ENCODE measurements at regions not wholly inside any gene's neighbourhood (a gene's known extent, or its start where the extent isn't known, plus 50 kb on each side); places are given as distances from the start of the nearest gene placed in this dataset.

DNA sequence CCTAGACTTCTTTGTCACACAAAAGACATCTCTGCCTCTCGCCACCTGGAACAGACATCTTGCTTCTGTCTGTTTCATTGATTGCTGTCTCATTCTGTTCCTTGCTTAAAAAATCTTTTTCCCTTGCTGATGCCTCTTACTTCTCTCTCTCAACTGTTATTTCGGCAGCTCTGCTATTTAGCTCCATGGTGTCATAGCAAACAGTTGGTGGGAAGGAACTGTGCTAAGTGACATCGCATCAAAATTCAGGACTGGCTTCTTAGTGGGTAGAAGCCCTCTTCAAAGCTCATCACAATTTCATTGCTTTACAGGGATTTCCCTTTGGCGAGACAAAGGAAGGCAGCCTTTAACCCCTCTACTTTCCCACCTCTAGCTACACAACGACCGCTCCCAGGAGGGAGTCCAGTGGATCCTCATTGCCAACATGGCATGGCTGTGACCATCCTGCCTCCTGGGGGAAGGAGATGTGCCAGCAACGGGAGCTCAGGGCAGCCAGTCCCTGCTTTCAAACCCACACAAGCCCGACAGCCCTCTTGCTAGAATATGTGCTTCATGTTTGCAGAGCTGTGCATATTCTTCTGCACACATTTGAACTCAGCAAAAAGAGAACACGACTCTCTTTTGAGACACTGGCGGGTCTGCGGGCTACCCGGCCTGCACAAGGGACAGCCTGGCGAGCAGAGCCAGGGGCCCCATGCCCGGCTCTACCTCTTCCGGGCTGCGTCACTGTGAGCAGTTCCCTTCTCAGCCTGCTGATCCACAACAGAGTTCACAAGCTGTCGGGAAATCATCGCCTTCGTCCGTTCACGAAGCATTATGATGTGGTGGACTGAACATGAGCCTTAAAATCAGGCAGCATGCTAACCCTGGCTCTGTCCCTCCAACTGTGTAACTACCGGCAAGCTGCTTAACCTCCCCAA is 51.1 kb upstream of the JAM3 start:
- Histone ChIP-seq H3K4me1 (ENCODE audit: insufficient read depth, low read length) (no peaks in the 10 kb centered on the region), H3K27me3 (ENCODE audit: insufficient read depth, low read length) (peaks cover 12% of the 10 kb centered on the region), H4K20me1 (ENCODE audit: insufficient read depth, low read length) (no peaks in the 10 kb centered on the region), H3K36me3 (ENCODE audit: insufficient read depth, low read length) (no peaks in the 10 kb centered on the region), H3K79me2 (ENCODE audit: insufficient read depth, low read length) (no peaks in the 10 kb centered on the region), H2AFZ (ENCODE audit: low read length) (no peak overlapping the region), H3K4me2 (ENCODE audit: insufficient read depth, low read length) (no peak overlapping the region), H3K4me3 (ENCODE audit: insufficient read depth, low read length) (no peak overlapping the region), H3K9me3 (ENCODE audit: low read depth, low read length) (no peaks in the 10 kb centered on the region), H3K27ac (ENCODE audit: low read depth, low read length) (no peak overlapping the region)
- TF ChIP-seq, protein P1, sequence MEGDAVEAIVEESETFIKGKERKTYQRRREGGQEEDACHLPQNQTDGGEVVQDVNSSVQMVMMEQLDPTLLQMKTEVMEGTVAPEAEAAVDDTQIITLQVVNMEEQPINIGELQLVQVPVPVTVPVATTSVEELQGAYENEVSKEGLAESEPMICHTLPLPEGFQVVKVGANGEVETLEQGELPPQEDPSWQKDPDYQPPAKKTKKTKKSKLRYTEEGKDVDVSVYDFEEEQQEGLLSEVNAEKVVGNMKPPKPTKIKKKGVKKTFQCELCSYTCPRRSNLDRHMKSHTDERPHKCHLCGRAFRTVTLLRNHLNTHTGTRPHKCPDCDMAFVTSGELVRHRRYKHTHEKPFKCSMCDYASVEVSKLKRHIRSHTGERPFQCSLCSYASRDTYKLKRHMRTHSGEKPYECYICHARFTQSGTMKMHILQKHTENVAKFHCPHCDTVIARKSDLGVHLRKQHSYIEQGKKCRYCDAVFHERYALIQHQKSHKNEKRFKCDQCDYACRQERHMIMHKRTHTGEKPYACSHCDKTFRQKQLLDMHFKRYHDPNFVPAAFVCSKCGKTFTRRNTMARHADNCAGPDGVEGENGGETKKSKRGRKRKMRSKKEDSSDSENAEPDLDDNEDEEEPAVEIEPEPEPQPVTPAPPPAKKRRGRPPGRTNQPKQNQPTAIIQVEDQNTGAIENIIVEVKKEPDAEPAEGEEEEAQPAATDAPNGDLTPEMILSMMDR (IDR thresholded peaks at IDR 0.05; ENCODE audit: extremely low read depth, low read depth, low read length) = no peak
- no peak for DNase-seq (ENCODE audit: insufficient read length, low spot score, missing footprints)

Measured in osteoblast (primary cell).